Heart left ventricle (tissue), 16 donors: ENCODE measurements at regions not wholly inside any gene's neighbourhood (a gene's known extent, or its start where the extent isn't known, plus 50 kb on each side); places are given as distances from the start of the nearest gene placed in this dataset.
"Not testable (repeated sequence)": the region's sequence is repeated elsewhere in the genome, so short reads cannot be mapped to it uniquely, and the experiment has no call there.

Experiments used
- ATAC-seq, 4 donors: fragments of 200-7000 bp; cut with Tn5 transposase; one replicate each; pipeline ENCODE4 v1.9.1; 2020 to 2022; ENCODE audit warnings: moderate library complexity in 4 of 4, mild to moderate bottlenecking in 3 of 4, moderate number of reproducible peaks in 1 of 4
- DNase-seq, 5 donors: peaks; one replicate each; pipeline ENCODE4 v3.0.0-alpha.2; 2020
- H3K27ac ChIP-seq, 12 donors: fragments of 200-600 bp; sonication (generic) in 4 of 12; one replicate each; pipeline versions ENCODE4 v1.5.0 to v1.8.0; 2016 to 2022; ENCODE audit warnings: mild to moderate bottlenecking in 2 of 12
- H3K27me3 ChIP-seq, 9 donors: fragments of 200-600 bp; sonication (generic) in 2 of 9; one replicate each; pipeline versions ENCODE4 v1.5.1 to v1.8.0; 2016 to 2022; ENCODE audit warnings: mild to moderate bottlenecking in 3 of 9
- H3K36me3 ChIP-seq, 9 donors: fragments of 200-600 bp; sonication (generic) in 2 of 9; one replicate each; pipeline versions ENCODE4 v1.5.0 to v1.8.0; 2018 to 2022; ENCODE audit warnings: mild to moderate bottlenecking in 2 of 9
- H3K4me1 ChIP-seq, 12 donors: fragments of 200-600 bp; sonication (generic) in 4 of 12; one replicate each; pipeline versions ENCODE4 v1.5.0 to v1.8.0; 2016 to 2022; ENCODE audit warnings: mild to moderate bottlenecking in 3 of 12
- H3K4me3 ChIP-seq, 12 donors: fragments of 200-600 bp; sonication (generic) in 4 of 12; one replicate each; pipeline versions ENCODE4 v1.5.0 to v1.8.0; 2017 to 2022; ENCODE audit warnings: mild to moderate bottlenecking in 9 of 12, moderate library complexity in 4 of 12
- H3K9me3 ChIP-seq, 12 donors: fragments of 200-600 bp; sonication (generic) in 4 of 12; one replicate each; pipeline versions ENCODE4 v1.5.0 to v1.8.0; 2016 to 2022; ENCODE audit warnings: mild to moderate bottlenecking in 1 of 12
- POLR2A ChIP-seq, 2 donors: fragments of 450-650 bp; IDR thresholded peaks; one replicate each; pipeline ENCODE4 v1.6.1; 2017; ENCODE audit warnings: antibody characterized with exemption in 2 of 2, mild to moderate bottlenecking in 2 of 2, moderate library complexity in 2 of 2
- WGBS, 4 donors: extraction: QIAGEN DNeasy Blood & Tissue Kit in 2 of 4; methylation state at CpG; one replicate each; pipeline versions ENCODE4 v1.1.5 to v1.1.7; 2013 to 2018; 5-methylcytosine and 5-hydroxymethylcytosine counted together
- intact Hi-C, 10 donors: fragments of 100-400 bp; cut with DNase I; formaldehyde crosslinking; loops; one replicate each; pipeline versions ENCODE4 v1.11.1 to v1.14.2; 2022
- TF ChIP-seq, protein P1 (sequence below), 12 donors: fragments of 200-600 bp; sonication (generic) in 4 of 12; IDR thresholded peaks; one replicate each; pipeline versions ENCODE4 v1.5.0 to v1.8.0; 2018 to 2022; ENCODE audit warnings: antibody characterized with exemption in 12 of 12, mild to moderate bottlenecking in 5 of 12
- donor health status: ischemic (EF 13 %, LVEDD 7.1; RV severe dilation, severe dysfunction).
- donor health status: healthy with polysubstance abuse.
- donor health status: DM: no; HTN: yes; CAD: no.
- donor health status: DM: no; HTN: no; CAD: no.
- donor health status: ischemic (EF 25% LVEDD 6.9; RV normal size, moderate dysfunction).
- donor health status: ischemic (EF 25% LVEDD 5.7; RV mildly dilated, moderate dysfunction).
- donor health status: healthy.
- donor health status: DM: yes; HTN: yes; CAD: no.
- donor health status: ischemic (EF 35%, LVEDD 5.7; RV mildly dilated, moderate dysfunction).
- donor health status: nonischemic (EF 11% LVEDD 7.7; RV severe dilation, severe dysfunction).
- donor health status: DM: yes; HTN: yes; CAD: no.
- donor health status: PGD.
- donor health status: ischemic (EF 29% LVEDD 5.4; RV normal size, mild dysfunction).
- donor health status: nonischemic (EF 23%, LVEDD 6.1; RV moderate dilation, normal function).

DNA sequence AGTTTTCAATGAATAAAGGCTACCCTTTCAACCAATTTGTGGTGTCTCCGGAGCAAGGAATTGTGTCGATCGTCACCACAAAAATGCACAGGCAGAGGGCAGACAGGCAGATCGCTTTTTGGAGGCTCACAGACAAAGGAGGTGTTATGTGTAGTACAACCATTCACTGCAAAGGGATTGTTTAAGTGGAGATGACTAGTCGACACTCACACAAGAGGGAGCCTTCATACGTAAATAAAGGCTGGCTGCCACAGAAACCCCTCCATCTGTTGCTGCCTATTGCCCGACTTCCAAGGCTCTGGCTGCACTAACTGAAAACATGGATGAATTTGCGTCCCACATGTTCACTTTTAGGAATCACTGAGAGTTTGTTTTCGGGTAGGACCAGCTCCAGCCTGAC, 281.1 kb downstream of the NKX6-1 start:
- Histone ChIP-seq H3K9me3 (no peaks in the 10 kb centered on the region), H3K4me1 (no peaks in the 10 kb centered on the region), H3K36me3 (no peaks in the 10 kb centered on the region), H3K27me3 (no peaks in the 10 kb centered on the region), H3K27ac (no peak overlapping the region), H3K4me3 (no peak overlapping the region)
- DNase-seq (no peak), ATAC-seq (no peak)
- 61 to 70% (median 66%) methylated on average over 9 of the region's 9 CpGs for WGBS, 4 donors
- TF ChIP-seq, protein P1, sequence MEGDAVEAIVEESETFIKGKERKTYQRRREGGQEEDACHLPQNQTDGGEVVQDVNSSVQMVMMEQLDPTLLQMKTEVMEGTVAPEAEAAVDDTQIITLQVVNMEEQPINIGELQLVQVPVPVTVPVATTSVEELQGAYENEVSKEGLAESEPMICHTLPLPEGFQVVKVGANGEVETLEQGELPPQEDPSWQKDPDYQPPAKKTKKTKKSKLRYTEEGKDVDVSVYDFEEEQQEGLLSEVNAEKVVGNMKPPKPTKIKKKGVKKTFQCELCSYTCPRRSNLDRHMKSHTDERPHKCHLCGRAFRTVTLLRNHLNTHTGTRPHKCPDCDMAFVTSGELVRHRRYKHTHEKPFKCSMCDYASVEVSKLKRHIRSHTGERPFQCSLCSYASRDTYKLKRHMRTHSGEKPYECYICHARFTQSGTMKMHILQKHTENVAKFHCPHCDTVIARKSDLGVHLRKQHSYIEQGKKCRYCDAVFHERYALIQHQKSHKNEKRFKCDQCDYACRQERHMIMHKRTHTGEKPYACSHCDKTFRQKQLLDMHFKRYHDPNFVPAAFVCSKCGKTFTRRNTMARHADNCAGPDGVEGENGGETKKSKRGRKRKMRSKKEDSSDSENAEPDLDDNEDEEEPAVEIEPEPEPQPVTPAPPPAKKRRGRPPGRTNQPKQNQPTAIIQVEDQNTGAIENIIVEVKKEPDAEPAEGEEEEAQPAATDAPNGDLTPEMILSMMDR (IDR thresholded peaks at IDR 0.05): no peak
- no peak for TF ChIP-seq POLR2A (IDR thresholded peaks at IDR 0.05)
- intact Hi-C loops: no loop called here

DNA sequence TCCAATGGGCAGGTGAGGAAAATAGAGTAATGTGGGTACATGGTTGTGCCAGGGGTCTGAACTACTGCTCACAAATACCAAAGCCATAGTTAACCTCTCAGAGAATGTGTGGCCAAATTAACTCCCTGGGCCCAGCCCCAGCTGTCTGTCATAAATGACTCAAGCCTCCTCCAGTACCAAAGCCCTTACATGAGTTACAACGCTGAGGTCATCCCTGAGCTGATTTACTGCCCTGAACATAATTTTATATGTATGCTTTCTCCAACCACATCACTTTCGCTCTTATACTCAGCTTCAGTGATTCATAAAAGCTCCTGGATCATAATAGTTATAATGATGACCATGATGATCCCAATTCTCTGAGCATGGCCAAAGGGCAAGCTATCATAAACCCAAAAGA, 283.9 kb downstream of the NKX6-1 start:
- Histone ChIP-seq H3K9me3 (peaks cover 0 to 6% (median 0%) of the 10 kb centered on the region in 12 donors), H3K27me3 (no peaks in the 10 kb centered on the region), H3K4me1 (no peaks in the 10 kb centered on the region), H3K36me3 (no peaks in the 10 kb centered on the region), H3K4me3 (no peak overlapping the region), H3K27ac (no peak overlapping the region)
- ATAC-seq: no peak
- intact Hi-C loops: no loop called here
- WGBS, 4 donors: 72 to 85% (median 77%) methylated on average over 2 of the region's 2 CpGs
- TF ChIP-seq, protein P1 (IDR thresholded peaks at IDR 0.05): no peak
- no peak for TF ChIP-seq POLR2A (IDR thresholded peaks at IDR 0.05)
- no peak for DNase-seq

DNA sequence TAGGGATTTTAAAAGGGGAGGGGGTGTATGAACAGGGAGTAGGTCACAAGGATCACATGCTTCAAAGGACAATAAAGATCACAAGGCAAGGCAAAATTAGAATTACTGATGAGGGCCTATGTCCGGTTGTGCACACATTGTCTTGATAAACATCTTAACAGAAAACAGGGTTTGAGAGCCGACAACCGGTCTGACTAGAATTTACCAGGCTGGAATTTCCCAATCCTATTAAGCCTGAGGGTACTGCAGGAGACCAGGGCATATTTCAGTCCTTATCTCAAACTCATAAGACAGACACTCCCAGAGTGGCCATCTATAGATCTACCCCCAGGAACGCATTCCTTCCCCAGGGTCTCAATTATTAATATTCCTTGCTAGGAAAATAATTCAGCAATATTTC, 292.9 kb downstream of the NKX6-1 start:
- DNase-seq, intact Hi-C loops, H3K4me3 ChIP-seq, ATAC-seq, H3K36me3 ChIP-seq, H3K27ac ChIP-seq, H3K27me3 ChIP-seq, H3K4me1 ChIP-seq: not testable (repeated sequence)
- H3K9me3 ChIP-seq: peaks cover 0 to 43% (median 11%) of the 10 kb centered on the region in 12 donors
- WGBS, 4 donors: 82 to 94% (median 88%) methylated on average over 4 of the region's 4 CpGs

DNA sequence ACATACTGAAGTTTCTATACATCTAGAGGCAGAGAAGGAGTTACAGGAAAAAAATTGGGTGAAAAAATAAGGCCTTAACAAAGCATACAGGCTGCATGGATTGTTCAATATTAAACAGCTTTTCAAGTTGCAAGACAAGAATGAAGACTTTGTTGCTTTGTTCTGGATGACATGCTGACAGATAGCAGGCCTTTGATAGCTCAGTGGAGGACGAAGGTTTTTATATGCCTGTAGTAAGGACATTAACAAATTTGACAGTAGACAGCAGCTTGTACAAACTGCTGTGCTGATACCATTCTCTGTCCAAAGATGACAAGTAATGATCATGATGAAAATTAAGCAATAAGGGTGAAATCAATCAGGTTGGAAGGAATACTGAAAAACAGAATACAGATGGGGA, 309.9 kb downstream of the NKX6-1 start:
- H3K4me1 ChIP-seq: no peaks in the 10 kb centered on the region
- WGBS, 4 donors: 9 to 24% (median 15%) methylated on average over 1 of the region's 1 CpG
- no peak for TF ChIP-seq POLR2A (IDR thresholded peaks at IDR 0.05)
- TF ChIP-seq, protein P1 (IDR thresholded peaks at IDR 0.05): no peak
- no peaks in the 10 kb centered on the region for H3K36me3 ChIP-seq
- no peak overlapping the region for H3K27ac ChIP-seq
- H3K27me3 ChIP-seq: no peaks in the 10 kb centered on the region
- intact Hi-C loops: no loop called here
- no peaks in the 10 kb centered on the region for H3K9me3 ChIP-seq
- DNase-seq: no peak
- H3K4me3 ChIP-seq: no peak overlapping the region
- no peak for ATAC-seq

DNA sequence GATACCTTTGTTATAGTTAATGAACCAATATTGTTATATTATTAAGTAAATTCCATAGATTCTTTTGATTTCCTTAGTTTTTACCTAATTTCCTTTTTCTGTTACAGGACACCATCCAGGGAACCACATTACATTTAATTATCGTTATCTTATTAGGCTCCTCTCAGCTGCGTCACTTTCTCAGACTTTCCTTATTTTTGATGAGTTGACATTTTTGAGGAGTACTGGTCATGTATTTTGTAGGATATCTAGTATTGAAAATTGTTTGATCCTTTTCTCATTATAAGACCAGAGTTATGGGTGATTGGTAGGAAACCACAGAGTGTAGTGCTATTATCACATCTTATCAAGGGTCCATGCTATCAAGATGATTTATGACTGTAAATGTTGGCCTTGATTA, 319.7 kb downstream of the NKX6-1 start:
- H3K4me3 ChIP-seq: no peak overlapping the region
- H3K9me3 ChIP-seq: no peaks in the 10 kb centered on the region
- TF ChIP-seq, protein P1 (IDR thresholded peaks at IDR 0.05): no peak
- no peak for TF ChIP-seq POLR2A (IDR thresholded peaks at IDR 0.05)
- H3K27ac ChIP-seq: no peak overlapping the region
- DNase-seq (no peak), ATAC-seq (no peak)
- intact Hi-C loops: no loop called here
- 91 to 95% (median 94%) methylated on average over 2 of the region's 2 CpGs for WGBS, 4 donors
- no peaks in the 10 kb centered on the region for H3K27me3 ChIP-seq
- H3K4me1 ChIP-seq: no peaks in the 10 kb centered on the region
- no peaks in the 10 kb centered on the region for H3K36me3 ChIP-seq
